ENCODE measurements at regions not wholly inside any gene's neighbourhood (a gene's known extent, or its start where the extent isn't known, plus 50 kb on each side); places are given as distances from the start of the nearest gene placed in this dataset.

DNA sequence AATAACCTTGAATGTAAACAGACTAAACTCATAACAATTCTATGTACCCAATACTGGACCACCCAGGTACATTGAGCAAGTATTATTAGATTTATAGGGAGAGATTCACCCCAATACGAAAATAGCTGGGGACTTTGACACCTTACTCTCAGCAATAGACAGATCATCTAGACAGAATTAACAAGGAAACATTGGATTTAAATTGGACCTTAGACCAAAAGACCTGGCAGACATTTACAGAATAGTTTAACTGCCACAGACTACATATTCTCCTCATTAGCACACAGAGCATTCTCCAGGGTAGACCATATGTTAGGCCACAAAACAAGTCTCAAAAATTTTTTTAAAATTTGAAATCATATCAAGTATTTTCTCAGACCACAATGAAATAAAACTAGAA lies 397.4 kb downstream of the PIK3R1 start:
- RAD21 ChIA-PET (ENCODE audit: low non-redundant PET in 1 of 2, low total read pairs in 2 of 2, uncharacterized antibody in 2 of 2, unreplicated experiment in 2 of 2): no interaction called here
- no peak for ATAC-seq
- H3K27ac ChIP-seq (ENCODE audit: low read depth, low read length): no peak overlapping the region

DNA sequence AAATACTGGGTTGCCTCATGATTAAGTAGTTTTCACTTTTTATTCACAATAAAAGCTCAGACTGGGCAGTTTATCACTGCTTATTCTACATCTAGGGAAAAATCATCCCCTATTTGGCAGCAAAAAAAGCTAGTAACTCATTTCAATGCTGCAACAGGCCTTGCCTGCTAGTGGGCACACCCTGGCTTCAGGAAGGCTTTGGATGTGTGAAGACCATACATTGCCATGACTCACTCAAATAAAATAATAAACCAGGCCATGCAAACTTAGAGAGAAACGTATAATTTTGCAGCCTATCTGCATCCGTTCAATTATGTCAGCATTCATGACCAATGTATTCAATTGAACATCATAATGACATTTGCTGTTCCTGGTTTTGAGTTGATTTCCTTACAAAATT lies 402.9 kb downstream of the PIK3R1 start:
- no peaks in the 10 kb centered on the region for H3K9me3 ChIP-seq (ENCODE audit: control insufficient read depth in 1 of 2, insufficient read depth in 1 of 2, low read depth in 1 of 2, low read length in 2 of 2)
- TF ChIP-seq ELF1 (IDR thresholded peaks at IDR 0.05; ENCODE audit: borderline replicate concordance, low read depth): no peak
- TF ChIP-seq CEBPB (IDR thresholded peaks at IDR 0.05; ENCODE audit: low read depth): no peak
- TF ChIP-seq EGR1 (IDR thresholded peaks at IDR 0.05; ENCODE audit: low read depth): no peak
- no peak for TF ChIP-seq FOSL1 (IDR thresholded peaks at IDR 0.05; ENCODE audit: low read depth)
- no peak for TF ChIP-seq TCF7L2 (IDR thresholded peaks at IDR 0.05; ENCODE audit: borderline replicate concordance, extremely low read depth, insufficient read depth, insufficient read length)
- no peak overlapping the region for H3K4me2 ChIP-seq (ENCODE audit: low read length)
- no peak for DNase-seq (ENCODE audit: low read depth, low spot score)
- no peaks in the 10 kb centered on the region for H3K9me2 ChIP-seq (ENCODE audit: insufficient read depth)
- POLR2A ChIA-PET: no interaction called here
- no TSS peak for BruUV-seq (replicated peaks)
- no peak overlapping the region for H2AFZ ChIP-seq (ENCODE audit: low read depth, low read length, poor library complexity, severe bottlenecking)
- CTCF ChIA-PET: no interaction called here
- intact Hi-C loops (cut with micrococcal nuclease): no loop called here
- H3K27me3 ChIP-seq (ENCODE audit: insufficient read depth, low read length): no peaks in the 10 kb centered on the region
- H3K36me3 ChIP-seq (ENCODE audit: control insufficient read depth in 1 of 2, insufficient read depth in 2 of 2, low read length in 2 of 2): no peaks in the 10 kb centered on the region
- H3K4me3 ChIP-seq (replicated peaks in 1 of 2; ENCODE audit: low read depth in 1 of 2, low read length in 2 of 2): no peak overlapping the region
- no peak for ATAC-seq
- RAD21 ChIA-PET (ENCODE audit: low non-redundant PET in 1 of 2, low total read pairs in 2 of 2, uncharacterized antibody in 2 of 2, unreplicated experiment in 2 of 2): no interaction called here
- H3K79me2 ChIP-seq (ENCODE audit: insufficient read depth, low read length): no peaks in the 10 kb centered on the region
- H4K20me1 ChIP-seq (ENCODE audit: insufficient read depth): no peaks in the 10 kb centered on the region
- H3K4me1 ChIP-seq (ENCODE audit: control insufficient read depth in 1 of 2, insufficient read depth in 2 of 2, low read length in 2 of 2): no peaks in the 10 kb centered on the region
- H3K27ac ChIP-seq (ENCODE audit: low read depth, low read length): no peak overlapping the region
- H3K9ac ChIP-seq (ENCODE audit: low read length): no peak overlapping the region

More for the DNA sequence above, 397.4 kb downstream of the PIK3R1 start:
- no peaks in the 10 kb centered on the region for H3K36me3 ChIP-seq (ENCODE audit: control insufficient read depth in 1 of 2, insufficient read depth in 2 of 2, low read length in 2 of 2)
- no peak overlapping the region for H3K4me3 ChIP-seq (replicated peaks in 1 of 2; ENCODE audit: low read depth in 1 of 2, low read length in 2 of 2)
- POLR2A ChIA-PET: no interaction called here
- no peaks in the 10 kb centered on the region for H3K9me2 ChIP-seq (ENCODE audit: insufficient read depth)
- no peak overlapping the region for H2AFZ ChIP-seq (ENCODE audit: low read depth, low read length, poor library complexity, severe bottlenecking)
- H3K27me3 ChIP-seq (ENCODE audit: insufficient read depth, low read length): no peaks in the 10 kb centered on the region
- DNase-seq (ENCODE audit: low read depth, low spot score): no peak
- intact Hi-C loops (cut with micrococcal nuclease): no loop called here
- no TSS peak for BruUV-seq (replicated peaks)
- H4K20me1 ChIP-seq (ENCODE audit: insufficient read depth): no peaks in the 10 kb centered on the region
- no peak for TF ChIP-seq ELF1 (IDR thresholded peaks at IDR 0.05; ENCODE audit: borderline replicate concordance, low read depth)
- TF ChIP-seq RAD21 (IDR thresholded peaks at IDR 0.05; ENCODE audit: low read depth): no peak
- no peaks in the 10 kb centered on the region for H3K4me1 ChIP-seq (ENCODE audit: control insufficient read depth in 1 of 2, insufficient read depth in 2 of 2, low read length in 2 of 2)
- no peak overlapping the region for H3K4me2 ChIP-seq (ENCODE audit: low read length)
- peaks cover 0 to 3% of the 10 kb centered on the region in 2 experiments; a peak in 1 of 4 replicates for H3K9me3 ChIP-seq (ENCODE audit: control insufficient read depth in 1 of 2, insufficient read depth in 1 of 2, low read depth in 1 of 2, low read length in 2 of 2)
- CTCF ChIA-PET: no interaction called here
- H3K79me2 ChIP-seq (ENCODE audit: insufficient read depth, low read length): no peaks in the 10 kb centered on the region
- H3K9ac ChIP-seq (ENCODE audit: low read length): no peak overlapping the region

Data from HCT116 (cell line).